Nephron progenitor cell (in vitro differentiated cells): ENCODE measurements at regions not wholly inside any gene's neighbourhood (a gene's known extent, or its start where the extent isn't known, plus 50 kb on each side); places are given as distances from the start of the nearest gene placed in this dataset.

Source experiments
- DNase-seq: peaks from one replicate; pipeline ENCODE4 v3.0.0; 2021
- H3K27ac Mint-ChIP-seq: 2 replicates; pipeline ENCODE4 v1.8.0; 2021; ENCODE audit warnings: mild to moderate bottlenecking, moderate library complexity, mixed read lengths
- H3K27me3 Mint-ChIP-seq: 2 replicates; pipeline ENCODE4 v1.8.0; 2021; ENCODE audit warnings: mild to moderate bottlenecking, low read depth, mixed read lengths; ENCODE audit not compliant: poor library complexity
- H3K36me3 Mint-ChIP-seq: 2 replicates; pipeline ENCODE4 v1.8.0; 2021; ENCODE audit warnings: low read depth, mixed read lengths
- H3K4me1 Mint-ChIP-seq: 2 replicates; pipeline ENCODE4 v1.8.0; 2021; ENCODE audit warnings: mixed read lengths
- H3K4me3 Mint-ChIP-seq: 2 replicates; pipeline ENCODE4 v1.8.0; 2021; ENCODE audit warnings: mild to moderate bottlenecking, moderate library complexity, mixed read lengths
- H3K9me3 Mint-ChIP-seq: 2 replicates; pipeline ENCODE4 v1.8.0; 2021; ENCODE audit warnings: mild to moderate bottlenecking, moderate library complexity, mixed read lengths
- TF ChIP-seq, protein P1 (sequence below): fragments of 200-600 bp; sonication (generic); IDR thresholded peaks from 2 replicates; pipeline ENCODE4 v1.5.0; 2021; ENCODE audit warnings: antibody characterized with exemption

DNA sequence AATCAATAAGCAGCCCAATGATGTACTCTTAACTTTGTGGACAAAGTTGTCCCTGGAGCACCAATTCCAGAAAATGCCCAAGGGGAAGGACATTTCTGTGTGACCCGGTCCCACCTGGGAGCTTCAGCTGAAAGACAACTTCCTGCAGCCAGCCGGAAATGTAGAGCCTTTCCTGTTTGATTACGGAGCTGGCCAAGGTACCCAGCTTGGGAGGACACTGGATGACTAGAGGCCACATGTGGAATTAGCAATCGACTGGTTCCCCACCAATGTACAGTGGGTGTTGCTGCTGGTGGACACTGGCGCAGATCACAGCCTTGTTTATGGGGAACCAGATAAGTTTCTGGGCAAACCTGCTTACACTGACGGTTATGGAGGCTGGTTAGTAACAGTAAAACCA is 53.0 kb upstream of the ZC3H15 start:
- no peak for DNase-seq
- TF ChIP-seq, protein P1, sequence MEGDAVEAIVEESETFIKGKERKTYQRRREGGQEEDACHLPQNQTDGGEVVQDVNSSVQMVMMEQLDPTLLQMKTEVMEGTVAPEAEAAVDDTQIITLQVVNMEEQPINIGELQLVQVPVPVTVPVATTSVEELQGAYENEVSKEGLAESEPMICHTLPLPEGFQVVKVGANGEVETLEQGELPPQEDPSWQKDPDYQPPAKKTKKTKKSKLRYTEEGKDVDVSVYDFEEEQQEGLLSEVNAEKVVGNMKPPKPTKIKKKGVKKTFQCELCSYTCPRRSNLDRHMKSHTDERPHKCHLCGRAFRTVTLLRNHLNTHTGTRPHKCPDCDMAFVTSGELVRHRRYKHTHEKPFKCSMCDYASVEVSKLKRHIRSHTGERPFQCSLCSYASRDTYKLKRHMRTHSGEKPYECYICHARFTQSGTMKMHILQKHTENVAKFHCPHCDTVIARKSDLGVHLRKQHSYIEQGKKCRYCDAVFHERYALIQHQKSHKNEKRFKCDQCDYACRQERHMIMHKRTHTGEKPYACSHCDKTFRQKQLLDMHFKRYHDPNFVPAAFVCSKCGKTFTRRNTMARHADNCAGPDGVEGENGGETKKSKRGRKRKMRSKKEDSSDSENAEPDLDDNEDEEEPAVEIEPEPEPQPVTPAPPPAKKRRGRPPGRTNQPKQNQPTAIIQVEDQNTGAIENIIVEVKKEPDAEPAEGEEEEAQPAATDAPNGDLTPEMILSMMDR: no peak
- peaks cover 18% of the 10 kb centered on the region for H3K36me3 Mint-ChIP-seq
- H3K4me1 Mint-ChIP-seq: no peaks in the 10 kb centered on the region
- peaks cover 2% of the 10 kb centered on the region for H3K27me3 Mint-ChIP-seq
- H3K4me3 Mint-ChIP-seq: no peak overlapping the region
- H3K9me3 Mint-ChIP-seq: peaks cover 7% of the 10 kb centered on the region
- no peak overlapping the region for H3K27ac Mint-ChIP-seq

GRCh38 chr2:186433777-186434432 is 52.2 kb upstream of the ZC3H15 start:
- no peak for DNase-seq
- no peak overlapping the region for H3K27ac Mint-ChIP-seq
- H3K9me3 Mint-ChIP-seq: peaks cover 16% of the 10 kb centered on the region
- TF ChIP-seq, protein P1: no peak
- no peak overlapping the region for H3K4me3 Mint-ChIP-seq
- H3K4me1 Mint-ChIP-seq: no peaks in the 10 kb centered on the region
- peaks cover 2% of the 10 kb centered on the region for H3K27me3 Mint-ChIP-seq
- H3K36me3 Mint-ChIP-seq: peaks cover 26% of the 10 kb centered on the region
